ENCODE measurements at regions not wholly inside any gene's neighbourhood (a gene's known extent, or its start where the extent isn't known, plus 50 kb on each side); places are given as distances from the start of the nearest gene placed in this dataset.
A peak's percentile ranks its signal among the peaks of the same experiment; 100 is the strongest.

GRCh38 chr2:173657996-173658717 is 303.5 kb downstream of the CDCA7 start:
- ATAC-seq, result peak in 1 of 2 donors; percentile 33
- Histone ChIP-seq H3K4me3 (no peak overlapping the region), H3K27me3 (no peaks in the 10 kb centered on the region), H3K27ac (no peak overlapping the region), H3K36me3 (no peaks in the 10 kb centered on the region), H3K4me1 (no peaks in the 10 kb centered on the region), H3K9me3 (no peaks in the 10 kb centered on the region)
- DNase-seq, result no peak
- TF ChIP-seq POLR2A (IDR thresholded peaks at IDR 0.05) (no peak), CTCF (IDR thresholded peaks at IDR 0.05 in 4 of 5, conservative IDR thresholded peaks at IDR 0.05 in 1 of 5) (no peak)
- intact Hi-C loops (cut with DNase I; ENCODE audit: low total_unique reads) (no loop called here), in situ Hi-C loops (cut with MboI; ENCODE audit: low sequenced_read_pairs in 4 of 4) (no loop called here)

GRCh38 chr2:173658946-173659371 is 304.3 kb downstream of the CDCA7 start:
- Histone ChIP-seq H3K4me1 (no peaks in the 10 kb centered on the region), H3K27me3 (no peaks in the 10 kb centered on the region), H3K4me3 (no peak overlapping the region), H3K36me3 (no peaks in the 10 kb centered on the region), H3K9me3 (no peaks in the 10 kb centered on the region), H3K27ac (no peak overlapping the region)
- TF ChIP-seq CTCF (IDR thresholded peaks at IDR 0.05 in 4 of 5, conservative IDR thresholded peaks at IDR 0.05 in 1 of 5) (no peak), POLR2A (IDR thresholded peaks at IDR 0.05) (no peak)
- in situ Hi-C loops (cut with MboI; ENCODE audit: low sequenced_read_pairs in 4 of 4) (no loop called here), intact Hi-C loops (cut with DNase I; ENCODE audit: low total_unique reads) (no loop called here)
- no peak for ATAC-seq
- DNase-seq, result no peak

GRCh38 chr2:173659509-173659908 is 304.8 kb downstream of the CDCA7 start:
- Histone ChIP-seq H3K27ac (no peak overlapping the region), H3K4me3 (no peak overlapping the region), H3K36me3 (no peaks in the 10 kb centered on the region), H3K9me3 (no peaks in the 10 kb centered on the region), H3K4me1 (no peaks in the 10 kb centered on the region), H3K27me3 (no peaks in the 10 kb centered on the region)
- TF ChIP-seq POLR2A (IDR thresholded peaks at IDR 0.05) (no peak), CTCF (IDR thresholded peaks at IDR 0.05 in 4 of 5, conservative IDR thresholded peaks at IDR 0.05 in 1 of 5) (no peak)
- ATAC-seq, result no peak
- intact Hi-C loops (cut with DNase I; ENCODE audit: low total_unique reads) (no loop called here), in situ Hi-C loops (cut with MboI; ENCODE audit: low sequenced_read_pairs in 4 of 4) (no loop called here)
- DNase-seq, result no peak

GRCh38 chr2:173661586-173661985 is 303.6 kb downstream of the SP3 start:
- TF ChIP-seq POLR2A (IDR thresholded peaks at IDR 0.05), result no peak
- no peak for TF ChIP-seq CTCF (IDR thresholded peaks at IDR 0.05 in 4 of 5, conservative IDR thresholded peaks at IDR 0.05 in 1 of 5)
- intact Hi-C loops (cut with DNase I; ENCODE audit: low total_unique reads), result no loop called here
- no peak overlapping the region for H3K4me3 ChIP-seq
- H3K36me3 ChIP-seq, result no peaks in the 10 kb centered on the region
- no peak for DNase-seq
- no peaks in the 10 kb centered on the region for H3K9me3 ChIP-seq
- ATAC-seq, result no peak
- H3K27ac ChIP-seq, result no peak overlapping the region
- in situ Hi-C loops (cut with MboI; ENCODE audit: low sequenced_read_pairs in 4 of 4), result no loop called here
- H3K27me3 ChIP-seq, result no peaks in the 10 kb centered on the region
- no peaks in the 10 kb centered on the region for H3K4me1 ChIP-seq

GRCh38 chr2:173663353-173663752 is 301.8 kb downstream of the SP3 start:
- Histone ChIP-seq H3K4me1 (no peaks in the 10 kb centered on the region), H3K4me3 (no peak overlapping the region), H3K27me3 (no peaks in the 10 kb centered on the region), H3K36me3 (no peaks in the 10 kb centered on the region), H3K9me3 (no peaks in the 10 kb centered on the region), H3K27ac (no peak overlapping the region)
- ATAC-seq (no peak), DNase-seq (no peak)
- in situ Hi-C loops (cut with MboI; ENCODE audit: low sequenced_read_pairs in 4 of 4), result no loop called here
- no peak for TF ChIP-seq POLR2A (IDR thresholded peaks at IDR 0.05)
- TF ChIP-seq CTCF (IDR thresholded peaks at IDR 0.05 in 4 of 5, conservative IDR thresholded peaks at IDR 0.05 in 1 of 5), result no peak
- intact Hi-C loops (cut with DNase I; ENCODE audit: low total_unique reads), result no loop called here
